ENCODE measurements at regions not wholly inside any gene's neighbourhood (a gene's known extent, or its start where the extent isn't known, plus 50 kb on each side); places are given as distances from the start of the nearest gene placed in this dataset.

GRCh38 chrX:39654183-39654925 lies 443.4 kb downstream of the BCOR start:
- no peak for DNase-seq (ENCODE audit: low read depth in 2 of 3, low spot score in 1 of 3)

GRCh38 chrX:39654952-39655351 lies 442.8 kb downstream of the BCOR start:
- no peak for DNase-seq (ENCODE audit: low read depth in 2 of 3, low spot score in 1 of 3)

- no peak for DNase-seq (ENCODE audit: low read depth in 2 of 3, low spot score in 1 of 3)
Measured at GRCh38 chrX:39661116-39661907, 436.4 kb downstream of the BCOR start.

GRCh38 chrX:39665830-39666518 lies 431.8 kb downstream of the BCOR start:
- DNase-seq (ENCODE audit: low read depth in 2 of 3, low spot score in 1 of 3) = no peak

GRCh38 chrX:39667191-39667590 lies 430.6 kb downstream of the BCOR start:
- DNase-seq (ENCODE audit: low read depth in 2 of 3, low spot score in 1 of 3) = no peak

GRCh38 chrX:39667736-39668482 lies 429.8 kb downstream of the BCOR start:
- no peak for DNase-seq (ENCODE audit: low read depth in 2 of 3, low spot score in 1 of 3)

- no peak for DNase-seq (ENCODE audit: low read depth in 2 of 3, low spot score in 1 of 3)
Measured at GRCh38 chrX:39669668-39670067, 428.1 kb downstream of the BCOR start.

- no peak for DNase-seq (ENCODE audit: low read depth in 2 of 3, low spot score in 1 of 3)
Measured at GRCh38 chrX:39670281-39670680, 427.5 kb downstream of the BCOR start.

GRCh38 chrX:39672405-39672804 lies 425.4 kb downstream of the BCOR start:
- DNase-seq (ENCODE audit: low read depth in 2 of 3, low spot score in 1 of 3) = no peak

GRCh38 chrX:39674490-39675161 lies 423.1 kb downstream of the BCOR start:
- DNase-seq (ENCODE audit: low read depth in 2 of 3, low spot score in 1 of 3) = no peak

GRCh38 chrX:39675162-39675553 lies 422.6 kb downstream of the BCOR start:
- no peak for DNase-seq (ENCODE audit: low read depth in 2 of 3, low spot score in 1 of 3)

- no peak for DNase-seq (ENCODE audit: low read depth in 2 of 3, low spot score in 1 of 3)
Measured at GRCh38 chrX:39675619-39676018, 422.1 kb downstream of the BCOR start.

GRCh38 chrX:39676434-39676833 lies 421.3 kb downstream of the BCOR start:
- DNase-seq (ENCODE audit: low read depth in 2 of 3, low spot score in 1 of 3) = no peak

GRCh38 chrX:39677585-39677977 lies 420.2 kb downstream of the BCOR start:
- no peak for DNase-seq (ENCODE audit: low read depth in 2 of 3, low spot score in 1 of 3)

GRCh38 chrX:39677978-39678791 lies 419.6 kb downstream of the BCOR start:
- no peak for DNase-seq (ENCODE audit: low read depth in 2 of 3, low spot score in 1 of 3)

GRCh38 chrX:39678914-39679313 lies 418.8 kb downstream of the BCOR start:
- no peak for DNase-seq (ENCODE audit: low read depth in 2 of 3, low spot score in 1 of 3)

- DNase-seq (ENCODE audit: low read depth in 2 of 3, low spot score in 1 of 3) = no peak
Measured at GRCh38 chrX:39679497-39680157, 418.1 kb downstream of the BCOR start.

GRCh38 chrX:39681885-39682284 lies 415.9 kb downstream of the BCOR start:
- DNase-seq (ENCODE audit: low read depth in 2 of 3, low spot score in 1 of 3) = no peak

GRCh38 chrX:39682778-39683177 lies 415.0 kb downstream of the BCOR start:
- DNase-seq (ENCODE audit: low read depth in 2 of 3, low spot score in 1 of 3) = no peak

All from stimulated activated CD4-positive, alpha-beta T cell treated with anti-CD3 and anti-CD28 coated beads, Interleukin-12 subunit alpha, Interleukin-12 subunit beta, amount 100 ng/mL, for 48 hours (primary cell).